Smooth muscle cell (in vitro differentiated cells): ENCODE measurements at regions not wholly inside any gene's neighbourhood (a gene's known extent, or its start where the extent isn't known, plus 50 kb on each side); places are given as distances from the start of the nearest gene placed in this dataset.

Experiments
- DNase-seq: peaks from one replicate; lab custom pipeline; 2025; ENCODE audit not compliant: unreplicated experiment; lab: John Stamatoyannopoulos, UW
- H2AFZ ChIP-seq: fragments of 200-600 bp; sonication (generic); 2 replicates; pipeline ENCODE4 v1.6.0; 2016; ENCODE audit warnings: antibody characterized with exemption, low read depth, mild to moderate bottlenecking
- H3F3A ChIP-seq: fragments of 200-600 bp; sonication (generic); 2 replicates; pipeline ENCODE4 v1.6.0; 2017; ENCODE audit warnings: antibody characterized with exemption, low read depth
- H3K27ac ChIP-seq: fragments of 200-600 bp; sonication (generic); 2 replicates; pipeline ENCODE4 v1.5.1; 2016; ENCODE audit warnings: low read depth, mild to moderate bottlenecking
- H3K27me3 ChIP-seq: fragments of 200-600 bp; sonication (generic); 2 replicates; pipeline ENCODE4 v1.6.1; 2016; ENCODE audit warnings: low read depth, mild to moderate bottlenecking
- H3K36me3 ChIP-seq: fragments of 200-600 bp; sonication (generic); 2 replicates; pipeline ENCODE4 v1.5.1; 2016; ENCODE audit warnings: low read depth
- H3K4me1 ChIP-seq: fragments of 200-600 bp; sonication (generic); 2 replicates; pipeline ENCODE4 v1.5.1; 2016; ENCODE audit warnings: low read depth
- H3K4me2 ChIP-seq: fragments of 200-600 bp; sonication (generic); 2 replicates; pipeline ENCODE4 v1.6.0; 2016; ENCODE audit warnings: mild to moderate bottlenecking
- H3K4me3 ChIP-seq: fragments of 200-600 bp; sonication (generic); 2 replicates; pipeline ENCODE4 v1.5.1; 2016; ENCODE audit warnings: mild to moderate bottlenecking
- H3K79me2 ChIP-seq: fragments of 200-600 bp; sonication (generic); 2 replicates; pipeline ENCODE4 v1.6.0; 2016; ENCODE audit warnings: low read depth, mild to moderate bottlenecking
- H3K9ac ChIP-seq: fragments of 200-600 bp; sonication (generic); 2 replicates; pipeline ENCODE4 v1.6.0; 2016; ENCODE audit warnings: low read depth
- H3K9me3 ChIP-seq: fragments of 200-600 bp; sonication (generic); replicated peaks from 2 replicates; pipeline ENCODE4 v1.5.1; 2016; ENCODE audit warnings: low read depth
- H4K20me1 ChIP-seq: fragments of 200-600 bp; sonication (generic); 2 replicates; pipeline ENCODE4 v1.6.0; 2016; ENCODE audit warnings: low read depth
- CTCF ChIP-seq: fragments of 200-600 bp; sonication (generic); IDR thresholded peaks from 2 replicates; pipeline ENCODE4 v1.5.1; 2017; ENCODE audit warnings: borderline replicate concordance, mild to moderate bottlenecking, antibody characterized with exemption; ENCODE audit not compliant: insufficient read depth, poor library complexity, severe bottlenecking
- WGBS: methylation state at CpG from one replicate; pipeline ENCODE4 v1.1.7; 2016; ENCODE audit warnings: low lambda C conversion rate; 5-methylcytosine and 5-hydroxymethylcytosine counted together

DNA sequence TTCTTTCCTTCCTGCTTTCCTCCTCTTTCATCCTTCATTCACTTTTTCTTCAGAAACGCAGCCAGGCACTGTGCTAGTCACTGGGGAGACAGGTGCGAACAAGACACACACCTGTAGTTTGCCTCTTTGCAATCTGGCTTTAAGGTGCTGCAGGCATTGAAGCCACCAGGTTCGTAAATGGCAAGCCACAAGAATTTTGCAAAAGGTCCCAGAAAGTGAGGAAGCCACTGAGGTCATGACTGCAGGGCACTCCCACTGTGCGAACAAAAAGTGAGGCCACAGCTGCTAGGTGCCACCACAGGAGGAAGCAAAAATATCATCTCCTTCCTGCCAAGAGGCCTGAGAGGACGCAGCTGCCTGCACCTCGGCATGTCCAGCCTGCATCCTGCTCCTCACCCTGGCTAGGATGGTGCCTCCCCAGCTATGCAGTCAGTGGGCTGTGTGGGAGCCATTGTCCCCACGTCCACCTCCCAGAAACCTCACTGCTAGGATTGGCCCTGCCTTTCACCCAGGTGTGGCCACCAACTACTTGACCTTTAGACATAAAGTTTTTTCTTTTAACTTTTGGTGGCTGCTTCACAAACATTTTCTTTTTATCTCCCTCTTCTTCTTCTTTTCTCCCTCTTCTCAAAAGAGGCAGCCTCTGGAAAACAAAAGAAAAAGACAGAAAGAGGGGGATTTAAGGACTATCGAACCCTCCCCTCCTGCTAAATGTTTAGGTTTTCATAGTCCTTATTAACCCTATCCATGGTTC, 230.8 kb downstream of the BCAS1 start:
- Histone ChIP-seq H3K4me1 (no peaks in the 10 kb centered on the region), H3K4me3 (no peak overlapping the region), H4K20me1 (no peaks in the 10 kb centered on the region), H3K4me2 (no peak overlapping the region), H3K79me2 (no peaks in the 10 kb centered on the region), H3K36me3 (no peaks in the 10 kb centered on the region), H2AFZ (no peak overlapping the region), H3F3A (no peaks in the 10 kb centered on the region), H3K27me3 (no peaks in the 10 kb centered on the region), H3K9ac (no peak overlapping the region), H3K9me3 (no peaks in the 10 kb centered on the region), H3K27ac (no peak overlapping the region)
- DNase-seq, result no peak
- no peak for TF ChIP-seq CTCF
- WGBS, result 83% methylated on average over 8 of the region's 8 CpGs

DNA sequence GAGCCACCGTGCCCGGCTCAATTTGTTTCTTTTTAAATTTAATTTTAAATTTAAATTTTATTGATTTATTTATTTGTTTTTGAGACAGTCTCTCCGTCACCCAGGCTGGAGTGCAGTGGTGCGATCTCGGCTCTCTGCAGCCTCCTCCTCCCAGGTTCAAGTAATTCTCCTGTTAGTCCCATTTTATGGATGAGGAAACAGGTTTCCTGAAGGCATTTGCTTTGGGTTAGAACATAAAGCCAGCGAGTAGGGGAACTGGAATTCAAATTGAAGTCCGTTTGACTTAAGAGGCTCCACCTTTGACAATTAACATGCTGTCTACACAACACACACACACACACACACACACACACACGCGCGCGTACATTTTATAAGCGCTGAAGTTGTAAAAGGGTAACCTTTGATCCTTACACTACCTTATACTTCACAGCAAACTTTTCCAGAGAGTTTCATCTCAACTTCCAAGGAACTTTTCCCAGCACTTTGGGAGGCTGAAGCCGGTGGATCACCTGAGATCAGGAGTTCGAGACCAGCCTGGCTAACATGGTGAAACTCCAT, 232.0 kb downstream of the BCAS1 start:
- no peaks in the 10 kb centered on the region for H3F3A ChIP-seq
- DNase-seq, result no peak
- no peak overlapping the region for H2AFZ ChIP-seq
- H3K4me2 ChIP-seq, result no peak overlapping the region
- H3K9me3 ChIP-seq, result no peaks in the 10 kb centered on the region
- H3K9ac ChIP-seq, result no peak overlapping the region
- no peaks in the 10 kb centered on the region for H3K4me1 ChIP-seq
- no peak overlapping the region for H3K4me3 ChIP-seq
- no peaks in the 10 kb centered on the region for H3K27me3 ChIP-seq
- no peaks in the 10 kb centered on the region for H3K36me3 ChIP-seq
- H3K79me2 ChIP-seq, result no peaks in the 10 kb centered on the region
- no peaks in the 10 kb centered on the region for H4K20me1 ChIP-seq
- no peak for TF ChIP-seq CTCF
- 91% methylated on average over 14 of the region's 14 CpGs for WGBS
- H3K27ac ChIP-seq, result no peak overlapping the region

GRCh38 chr20:53837126-53837826, 233.1 kb downstream of the BCAS1 start:
- no peak for DNase-seq
- H3K27me3 ChIP-seq, result no peaks in the 10 kb centered on the region
- H2AFZ ChIP-seq, result no peak overlapping the region
- no peaks in the 10 kb centered on the region for H4K20me1 ChIP-seq
- no peak for TF ChIP-seq CTCF
- H3K4me1 ChIP-seq, result no peaks in the 10 kb centered on the region
- no peaks in the 10 kb centered on the region for H3F3A ChIP-seq
- no peak overlapping the region for H3K27ac ChIP-seq
- H3K9ac ChIP-seq, result no peak overlapping the region
- no peak overlapping the region for H3K4me2 ChIP-seq
- no peak overlapping the region for H3K4me3 ChIP-seq
- 93% methylated on average over 5 of the region's 5 CpGs for WGBS
- no peaks in the 10 kb centered on the region for H3K9me3 ChIP-seq
- H3K36me3 ChIP-seq, result no peaks in the 10 kb centered on the region
- H3K79me2 ChIP-seq, result no peaks in the 10 kb centered on the region
